ENCODE measurements at regions not wholly inside any gene's neighbourhood (a gene's known extent, or its start where the extent isn't known, plus 50 kb on each side); places are given as distances from the start of the nearest gene placed in this dataset.
"Not testable (repeated sequence)": the region's sequence is repeated elsewhere in the genome, so short reads cannot be mapped to it uniquely, and the experiment has no call there.

DNA sequence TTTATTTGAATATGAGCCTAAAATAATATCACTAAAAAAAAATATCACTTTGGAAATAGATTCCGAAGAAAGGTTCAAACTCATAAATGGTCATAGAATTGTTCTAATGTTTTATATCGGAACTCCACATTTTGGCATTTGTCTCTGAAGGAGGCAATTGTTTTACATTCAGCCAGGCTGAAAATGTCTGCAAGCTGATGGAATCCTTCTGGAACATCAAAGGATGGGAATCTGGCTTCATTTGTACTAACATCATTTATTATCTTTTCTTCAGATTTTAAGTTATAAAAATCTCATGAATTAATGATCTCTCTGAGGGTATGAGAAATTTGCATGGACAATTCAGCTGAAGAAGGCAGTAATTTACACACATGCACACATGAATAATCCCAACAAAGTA lies 251.4 kb upstream of the RGMA start:
- no peak for DNase-seq

DNA sequence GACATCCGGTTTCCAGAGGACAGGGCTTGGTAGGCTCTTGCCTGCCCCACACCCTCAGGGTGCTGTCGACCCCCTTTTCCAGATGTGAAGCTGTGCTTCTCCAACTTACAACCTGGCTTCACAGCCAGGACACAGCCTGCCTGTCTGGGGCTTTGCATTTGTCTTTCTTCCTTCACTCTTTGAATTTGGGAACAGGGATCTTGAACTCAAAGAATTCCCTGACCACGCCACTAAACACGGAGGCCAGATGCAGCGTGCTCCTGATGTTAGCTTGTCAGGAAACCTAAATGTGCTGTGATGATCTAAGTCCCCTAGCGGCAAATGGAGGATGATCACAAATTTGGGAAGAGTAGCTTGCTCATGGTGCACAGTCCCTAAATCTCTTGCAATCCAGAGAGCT lies 244.8 kb upstream of the RGMA start:
- DNase-seq = no peak

DNA sequence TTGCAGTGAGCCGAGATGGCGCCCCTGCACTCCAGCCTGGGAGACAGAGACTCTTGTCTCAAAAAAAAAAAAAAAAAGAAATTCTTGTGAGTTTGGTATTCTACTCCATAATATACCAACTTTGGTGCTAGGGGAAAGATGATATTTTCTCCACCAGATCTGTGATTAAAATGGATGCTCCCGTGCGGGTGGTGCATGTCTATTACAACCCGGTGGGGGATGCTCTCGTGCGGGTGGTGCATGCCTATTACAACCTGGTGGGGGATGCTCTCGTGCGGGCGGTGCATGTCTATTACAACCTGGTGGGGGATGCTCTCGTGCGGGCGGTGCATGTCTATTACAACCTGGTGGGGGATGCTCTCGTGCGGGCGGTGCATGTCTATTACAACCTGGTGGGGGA lies 244.1 kb upstream of the RGMA start:
- not testable (repeated sequence) for DNase-seq

DNA sequence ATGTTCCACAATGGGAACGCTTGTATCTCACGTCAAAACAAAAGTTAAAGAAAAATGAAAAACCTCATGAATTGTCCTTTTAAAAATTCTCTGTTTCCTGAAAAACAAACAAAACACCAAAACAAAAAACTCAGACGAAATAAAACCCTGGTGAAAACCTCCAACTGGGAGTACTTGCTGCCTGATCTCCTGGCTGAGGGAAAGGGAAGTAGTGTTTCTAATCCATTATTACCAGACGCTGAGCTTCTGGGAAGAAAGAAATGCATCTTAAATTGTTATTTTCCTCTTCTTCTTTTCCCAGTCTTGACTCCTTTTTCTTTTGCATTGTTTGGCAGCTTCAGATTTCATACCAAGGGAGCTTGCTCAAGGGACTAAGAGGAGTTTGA lies 243.2 kb upstream of the RGMA start:
- DNase-seq = no peak

DNA sequence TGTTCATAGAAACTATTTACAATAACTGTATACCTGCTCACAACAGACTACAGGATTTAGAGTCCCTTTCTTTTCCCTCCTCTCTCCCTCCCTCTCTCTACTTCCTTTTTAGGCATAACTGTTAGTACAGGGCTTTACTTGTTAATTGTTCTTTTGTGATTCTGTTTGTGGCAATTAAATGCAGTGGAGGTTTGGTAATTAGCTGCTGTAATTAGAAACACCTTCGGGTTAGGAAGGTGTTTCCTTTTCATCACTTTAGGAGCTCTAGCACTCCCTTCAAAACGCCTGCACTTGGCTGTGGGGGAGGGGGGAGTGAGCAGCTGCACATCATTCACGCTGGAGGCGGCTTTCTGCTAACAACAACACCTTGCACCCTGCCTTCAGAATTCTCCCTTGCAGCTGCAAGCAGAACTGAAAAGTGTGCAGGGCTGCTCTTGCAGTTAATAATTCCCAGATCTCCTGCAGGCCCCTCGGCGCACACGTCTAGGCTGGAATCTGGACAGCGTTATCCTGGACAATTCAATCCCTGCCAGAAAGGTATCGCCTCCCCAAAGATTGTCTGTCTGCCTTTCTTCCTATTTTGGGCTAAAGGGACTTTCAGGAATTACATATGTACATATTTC lies 242.6 kb upstream of the RGMA start:
- no peak for DNase-seq

DNA sequence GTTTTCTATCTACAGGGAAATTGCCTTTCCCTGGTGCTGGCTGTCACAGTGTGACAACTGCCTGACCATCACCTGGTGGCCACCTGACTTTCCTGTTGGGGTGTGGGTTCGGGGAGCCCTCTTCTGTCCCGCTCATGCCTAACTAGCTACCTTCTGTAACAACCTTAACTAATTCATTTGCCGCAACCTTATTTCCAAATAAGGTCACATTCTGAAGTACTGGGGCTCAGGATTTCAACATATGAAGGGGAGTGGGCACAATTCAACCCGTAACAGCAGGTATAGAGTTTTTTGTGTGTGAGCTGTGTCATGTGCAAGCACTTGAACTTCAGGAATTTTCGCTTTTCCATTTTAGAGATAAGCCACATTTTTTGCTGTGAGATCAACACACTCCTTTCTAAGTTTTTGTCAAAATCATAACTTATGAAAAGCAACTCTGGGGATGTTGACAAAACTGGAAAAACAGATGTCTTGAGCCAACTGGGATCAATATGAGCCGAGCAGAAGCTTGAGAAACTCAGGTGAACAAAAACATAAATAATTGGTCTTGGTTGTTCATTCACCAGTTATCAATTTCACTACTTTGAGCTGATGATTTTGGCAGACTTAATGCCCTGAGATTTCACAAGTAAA lies 242.0 kb upstream of the RGMA start:
- no peak for DNase-seq

DNA sequence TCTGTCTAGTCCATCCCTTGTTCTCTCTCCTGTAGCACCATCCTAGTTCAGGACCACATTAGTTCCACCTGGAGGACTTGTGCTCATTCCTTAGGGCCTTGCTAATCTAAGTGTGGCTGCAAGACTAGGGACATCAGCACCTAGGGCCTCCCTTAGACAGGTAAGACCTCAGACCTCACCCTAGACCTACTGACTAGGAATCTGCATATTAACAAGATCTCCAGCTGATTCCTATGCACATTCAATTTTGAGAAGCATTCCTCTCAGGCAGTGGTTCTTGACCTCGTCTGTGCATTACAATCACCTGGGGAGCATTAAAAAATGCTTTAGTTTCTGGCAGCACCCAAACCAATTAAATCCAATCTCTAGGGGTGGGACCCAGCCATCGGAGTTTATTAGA lies 238.4 kb upstream of the RGMA start:
- DNase-seq = no peak

DNA sequence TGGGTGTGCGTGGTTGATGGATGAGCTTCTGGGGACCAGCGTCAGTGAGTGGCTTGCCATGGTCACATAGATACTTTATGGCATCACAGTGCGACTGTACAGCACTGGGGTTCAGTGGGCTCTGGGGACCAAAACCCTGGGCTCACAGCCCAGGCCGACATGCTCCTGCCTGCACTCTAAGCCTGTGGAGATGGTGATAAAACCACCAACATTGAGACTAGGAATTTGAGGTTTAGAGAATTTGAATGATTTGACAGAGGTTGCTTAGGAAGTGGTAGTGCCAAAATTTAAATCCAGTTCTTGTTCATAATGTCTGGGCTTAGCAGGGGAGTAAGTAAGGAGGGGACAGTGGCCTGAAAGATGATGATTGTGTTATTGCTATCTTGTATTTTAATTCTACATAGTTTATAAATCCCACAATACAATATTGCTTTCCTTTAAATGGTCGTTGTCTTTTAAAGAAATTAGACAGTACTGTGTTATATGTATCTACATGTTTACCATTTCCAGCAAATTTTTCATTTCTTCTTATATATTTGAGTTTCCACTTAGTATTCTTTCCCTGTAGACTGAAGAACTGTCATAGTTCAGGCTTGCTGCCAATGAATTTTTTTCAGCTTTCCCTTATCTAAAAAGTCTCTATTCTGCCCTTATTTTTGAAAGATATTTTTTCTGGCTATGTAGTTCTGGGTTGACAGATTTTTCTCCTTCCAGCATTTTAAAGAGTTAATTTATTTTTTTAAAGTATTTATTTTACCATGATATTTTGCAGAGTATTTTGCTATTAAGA lies 235.4 kb upstream of the RGMA start:
- no peak for DNase-seq

DNA sequence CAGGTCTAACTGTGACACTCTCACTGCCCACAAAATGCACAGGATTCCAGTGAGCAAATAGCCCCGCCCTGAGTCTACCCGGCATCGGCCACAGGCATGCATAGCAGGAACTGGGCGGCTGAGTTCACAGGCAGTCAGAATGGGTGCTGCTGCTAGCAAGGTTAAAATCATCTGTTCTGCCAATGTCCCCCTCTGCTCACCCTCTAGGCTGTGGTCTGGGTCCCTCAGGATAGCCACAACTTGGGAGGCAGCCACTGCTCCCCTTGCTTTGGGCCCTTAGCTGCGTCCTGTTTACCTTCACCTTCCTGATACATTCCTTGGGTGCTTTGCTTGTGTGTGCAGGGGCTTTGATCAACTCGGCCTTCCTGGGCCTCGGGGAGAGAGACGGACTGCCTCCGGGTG lies 232.9 kb upstream of the RGMA start:
- no peak for DNase-seq

DNA sequence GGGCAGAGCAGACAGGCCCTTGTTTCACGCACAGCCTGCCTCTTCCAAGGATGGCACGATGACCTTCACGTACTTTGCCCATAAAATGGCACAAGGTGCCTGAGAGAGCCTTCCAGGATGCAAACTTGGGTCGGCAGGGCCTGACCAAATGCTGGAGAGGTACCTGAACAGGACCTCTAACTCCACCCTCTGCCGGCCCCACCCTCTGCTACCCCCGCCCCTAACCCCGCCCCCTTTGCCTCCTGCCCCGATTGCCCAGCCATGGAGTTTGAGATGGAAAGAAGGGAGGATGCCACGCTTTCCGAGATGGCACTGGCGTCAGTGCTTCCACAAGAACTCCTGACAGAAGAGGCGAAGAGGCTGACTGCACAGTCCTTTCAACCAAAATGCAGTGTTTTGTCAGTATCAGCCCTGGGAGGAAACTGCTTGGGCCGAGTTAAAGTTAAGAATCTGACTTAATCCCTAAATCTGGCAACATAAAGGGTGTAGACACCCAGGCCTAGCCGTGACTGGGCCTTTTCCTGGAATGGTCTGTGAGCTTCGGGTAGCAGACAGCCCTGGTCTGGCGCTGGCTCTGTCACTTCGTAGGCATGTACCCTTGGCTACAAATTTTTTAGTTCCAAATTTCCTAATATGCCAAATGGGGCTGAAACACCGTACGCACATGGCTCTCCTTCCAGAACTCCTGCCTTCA lies 230.3 kb upstream of the RGMA start:
- DNase-seq = no peak

DNA sequence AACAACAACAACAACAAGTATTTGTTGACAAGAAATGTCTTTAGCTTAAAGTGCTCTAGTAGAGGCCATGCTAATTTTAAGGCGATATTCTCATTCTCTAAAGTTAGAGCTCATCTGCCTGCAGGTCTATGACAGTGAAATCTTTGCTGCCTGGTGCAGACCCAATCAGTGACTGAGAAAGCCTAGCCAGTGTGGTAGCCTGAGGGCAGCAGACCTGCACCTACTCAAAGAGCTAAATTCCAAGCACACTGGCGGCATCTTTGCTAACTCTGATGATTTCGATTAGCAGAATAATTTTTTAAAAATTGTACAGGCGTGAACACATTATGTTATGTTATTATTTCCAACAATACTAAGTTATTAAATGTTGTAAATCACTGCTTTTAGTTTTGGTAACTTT lies 228.8 kb upstream of the RGMA start:
- no peak for DNase-seq

DNA sequence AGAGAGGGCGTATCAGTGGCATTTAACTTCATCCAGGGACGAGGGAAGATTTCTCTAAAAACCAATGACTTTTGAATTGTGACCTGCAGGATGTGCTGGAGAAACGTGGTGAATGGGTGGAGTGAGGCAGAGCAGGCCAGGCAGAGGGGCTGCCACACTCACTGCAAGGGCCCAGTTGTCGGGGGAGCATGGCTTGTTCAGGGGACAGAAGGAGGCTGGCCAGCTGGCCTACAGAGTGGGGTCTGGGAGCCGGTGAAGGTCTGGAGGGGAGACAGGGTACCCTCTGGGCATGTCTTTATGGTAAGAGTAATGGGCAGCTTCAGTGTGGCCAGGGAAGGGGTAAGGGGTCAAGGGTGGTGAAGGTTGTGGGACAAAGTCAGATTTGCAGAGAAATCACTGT lies 225.2 kb upstream of the RGMA start:
- no peak for DNase-seq

DNA sequence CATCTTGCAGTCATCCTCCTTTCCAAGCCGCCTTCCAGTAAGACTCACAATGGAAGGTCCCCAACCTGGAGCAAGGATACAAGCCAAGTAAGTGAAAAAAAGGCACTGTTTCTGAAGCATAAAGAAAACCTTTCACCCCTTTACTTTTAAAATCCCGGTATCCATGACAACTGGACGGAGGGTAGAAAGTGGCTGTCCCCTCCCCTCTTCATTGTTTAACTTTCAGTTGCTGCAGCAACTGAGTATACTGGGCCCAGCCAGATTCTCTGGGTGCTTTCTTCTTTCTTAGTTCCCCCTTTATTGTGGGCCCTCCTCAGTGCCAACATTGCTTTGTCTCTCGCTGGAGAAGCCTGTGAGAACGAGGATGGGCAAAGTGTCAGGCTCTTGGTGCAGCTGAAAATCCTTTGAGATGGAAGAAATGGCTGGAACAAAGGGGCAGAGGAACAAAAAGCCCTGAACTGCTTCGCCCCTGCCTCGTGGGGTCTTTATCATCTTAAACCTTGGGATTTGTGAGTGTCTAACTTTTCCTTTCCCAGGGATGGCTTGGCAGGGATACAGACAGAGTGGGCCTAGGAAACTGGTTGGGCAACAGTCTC lies 224.0 kb upstream of the RGMA start:
- DNase-seq = no peak

DNA sequence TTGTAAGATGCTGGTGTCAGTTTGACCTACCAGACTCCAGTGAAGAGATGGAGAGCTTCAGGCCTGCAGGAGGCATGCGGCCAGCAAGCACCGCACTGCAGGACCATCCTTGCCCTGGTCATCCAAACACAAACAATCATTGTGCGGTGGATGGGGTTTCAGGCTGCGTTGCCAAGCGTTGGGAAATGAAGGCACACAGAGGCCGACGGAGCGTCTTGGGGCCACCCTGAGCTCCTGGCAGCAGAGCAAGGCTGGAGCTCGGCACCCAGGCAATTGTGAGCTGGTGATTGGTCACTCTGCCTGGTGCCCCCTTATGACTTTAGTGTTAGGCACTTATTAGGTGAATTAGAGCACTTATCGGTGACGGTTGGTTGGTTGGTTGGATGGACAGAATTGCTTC lies 222.6 kb upstream of the RGMA start:
- no peak for DNase-seq

DNA sequence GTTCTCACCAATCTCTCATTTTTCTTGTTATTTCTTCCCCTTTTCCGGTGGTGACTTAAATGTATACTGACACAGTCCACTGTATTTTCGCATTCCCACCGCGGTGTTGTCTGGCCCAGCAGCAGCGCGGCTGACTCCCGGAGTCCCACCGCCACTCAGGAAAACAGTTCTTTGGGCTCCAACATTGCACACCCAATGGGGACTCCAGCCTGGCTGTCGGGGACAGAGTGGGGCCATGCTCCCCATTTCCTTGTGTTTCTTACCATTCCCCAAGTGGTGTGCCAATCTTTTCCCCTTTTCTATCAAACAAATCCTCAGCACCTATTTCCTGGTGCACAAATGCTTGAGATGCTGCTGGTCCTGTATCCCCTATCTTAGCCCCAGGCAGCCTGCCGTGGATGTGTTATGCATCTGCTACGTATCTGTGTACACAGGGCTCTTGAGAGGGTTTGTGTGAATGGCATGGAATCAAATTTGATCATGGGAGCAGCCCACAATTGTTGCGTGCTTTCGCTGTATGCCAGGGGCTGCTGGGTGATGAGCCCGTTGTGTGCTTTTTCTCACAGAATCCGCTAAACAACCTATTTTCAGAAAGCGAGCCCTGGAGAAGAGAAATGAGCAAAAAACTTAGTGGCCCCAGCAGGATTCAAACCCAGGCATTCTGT lies 219.1 kb upstream of the RGMA start:
- no peak for DNase-seq

DNA sequence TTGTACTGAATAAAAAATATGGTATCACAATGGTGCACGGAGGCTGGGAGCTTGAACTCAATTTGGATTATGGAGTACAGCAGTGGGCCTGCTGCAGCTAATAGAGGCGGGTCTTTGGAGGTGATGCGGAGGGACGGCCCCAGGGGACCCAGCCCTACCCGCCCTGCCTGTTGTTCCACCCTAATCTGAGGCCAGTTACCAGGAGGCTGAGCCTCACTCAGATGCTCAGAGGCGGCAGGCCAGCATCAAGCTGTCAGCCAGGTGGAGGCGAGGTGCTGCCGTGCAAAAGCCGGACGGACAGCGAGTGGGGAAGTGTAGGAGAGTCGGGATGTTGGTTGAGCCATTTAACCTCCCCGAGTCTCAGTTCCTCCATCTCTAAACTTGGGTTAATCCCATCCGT lies 218.5 kb upstream of the RGMA start:
- DNase-seq = no peak

DNA sequence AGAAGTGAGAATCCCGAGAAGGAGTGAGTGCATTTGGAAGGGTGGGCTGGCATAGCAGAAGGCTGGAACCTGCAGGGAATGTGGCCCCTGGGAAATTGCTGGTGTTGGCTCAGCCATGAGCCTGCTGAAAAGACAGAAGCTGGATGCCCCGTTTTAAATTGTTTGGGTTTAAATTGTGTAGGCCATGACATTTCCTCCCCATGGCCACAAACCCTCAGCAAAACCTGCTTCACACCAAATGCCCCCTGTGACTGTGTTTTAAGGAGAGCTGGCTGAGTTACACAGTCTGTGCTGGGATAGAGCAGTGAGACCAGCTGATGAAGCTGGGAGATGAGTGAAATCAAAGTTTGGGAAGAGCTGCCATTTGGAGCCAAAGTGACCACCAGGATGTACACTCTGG lies 216.3 kb upstream of the RGMA start:
- no peak for DNase-seq

DNA sequence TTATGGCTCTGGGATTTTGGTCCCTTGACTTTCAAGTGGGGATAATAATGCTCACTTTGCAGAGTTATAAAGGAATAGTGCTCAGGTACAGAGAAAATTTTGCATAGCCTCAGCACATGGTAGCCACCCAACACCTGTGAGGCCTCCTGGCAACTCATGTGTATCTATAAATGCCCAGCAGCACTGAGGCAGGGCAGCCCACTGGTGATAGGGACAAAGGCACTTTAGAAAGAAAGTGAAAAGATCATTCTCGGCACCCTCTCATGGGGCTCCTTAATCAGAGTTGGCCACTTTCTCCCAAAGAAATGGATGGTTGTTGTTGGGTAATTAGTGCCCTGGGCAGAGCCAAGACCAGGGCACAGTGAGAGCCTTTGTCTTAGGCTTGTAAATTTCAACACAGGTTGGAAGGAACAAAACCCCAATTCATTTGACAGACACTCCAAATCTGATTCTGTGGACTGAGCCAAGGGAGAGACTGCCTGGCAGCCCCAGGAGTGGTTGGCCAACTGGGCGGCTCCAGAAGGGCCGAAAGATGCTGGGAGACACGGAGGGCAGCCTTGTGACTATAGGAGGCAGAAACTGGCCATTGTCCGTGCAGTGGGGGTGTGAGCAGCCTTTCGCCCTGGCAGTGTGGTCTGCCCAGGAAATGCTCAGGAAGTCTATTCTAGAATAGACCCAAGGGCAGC lies 213.2 kb upstream of the RGMA start:
- DNase-seq = no peak

DNA sequence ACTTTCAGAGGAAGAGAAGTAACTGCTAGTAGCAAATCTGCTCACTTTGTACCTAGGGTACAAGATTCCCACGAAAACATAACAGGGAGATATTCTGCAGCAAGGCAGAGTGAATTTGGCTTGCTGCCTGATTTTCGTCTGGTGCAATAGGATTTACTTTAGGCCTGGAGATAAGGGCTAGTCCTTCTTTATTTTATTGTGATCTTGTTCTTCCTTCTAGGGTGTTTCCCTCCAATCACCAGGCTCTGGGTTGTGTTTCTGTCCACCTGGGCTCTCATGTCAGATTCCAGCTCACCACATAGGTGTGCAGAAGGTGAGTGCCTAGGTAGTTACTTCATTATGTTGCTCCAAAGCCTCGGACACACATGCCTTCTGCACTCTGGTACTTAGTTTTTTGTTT lies 211.8 kb upstream of the RGMA start:
- no peak for DNase-seq

DNA sequence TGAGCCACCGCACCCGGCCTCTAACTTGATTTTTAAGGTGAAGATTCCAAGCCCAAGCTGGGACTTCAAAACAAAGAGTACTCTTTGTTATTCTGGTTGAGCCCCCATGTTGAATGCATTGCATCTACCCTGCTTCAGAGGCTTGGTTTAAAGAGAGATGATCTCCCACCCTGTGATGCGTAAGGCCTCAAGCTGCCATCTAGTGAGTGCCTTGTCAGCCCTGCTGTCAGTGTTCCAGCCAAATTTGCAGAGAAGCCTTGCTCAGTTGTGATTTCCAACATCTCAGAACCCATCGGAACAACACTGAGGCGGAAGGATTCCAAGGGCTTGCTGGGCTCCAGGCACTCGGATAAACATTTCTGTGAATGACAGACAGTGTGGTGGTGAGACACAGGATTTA lies 210.7 kb upstream of the RGMA start:
- no peak for DNase-seq

DNA sequence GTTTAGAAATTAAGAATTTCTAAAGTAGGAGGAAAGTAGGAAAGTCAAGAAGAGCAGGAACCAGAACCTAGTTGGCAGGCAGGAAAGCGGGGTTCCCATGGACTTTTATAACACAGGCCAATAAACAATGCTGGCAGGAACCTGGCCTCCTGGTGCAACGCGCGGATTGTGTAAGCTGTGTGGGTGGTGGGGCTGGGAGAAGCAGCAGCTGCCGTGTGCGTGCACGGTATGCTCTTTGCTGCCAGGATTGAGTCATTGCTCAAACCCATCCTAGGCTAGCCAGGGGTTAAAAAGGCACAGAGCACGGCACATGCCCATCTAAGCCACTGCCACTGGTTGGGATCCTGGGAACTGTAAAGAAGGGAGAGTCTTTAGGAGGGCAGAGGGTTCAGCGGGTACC lies 209.9 kb upstream of the RGMA start:
- DNase-seq = no peak

DNA sequence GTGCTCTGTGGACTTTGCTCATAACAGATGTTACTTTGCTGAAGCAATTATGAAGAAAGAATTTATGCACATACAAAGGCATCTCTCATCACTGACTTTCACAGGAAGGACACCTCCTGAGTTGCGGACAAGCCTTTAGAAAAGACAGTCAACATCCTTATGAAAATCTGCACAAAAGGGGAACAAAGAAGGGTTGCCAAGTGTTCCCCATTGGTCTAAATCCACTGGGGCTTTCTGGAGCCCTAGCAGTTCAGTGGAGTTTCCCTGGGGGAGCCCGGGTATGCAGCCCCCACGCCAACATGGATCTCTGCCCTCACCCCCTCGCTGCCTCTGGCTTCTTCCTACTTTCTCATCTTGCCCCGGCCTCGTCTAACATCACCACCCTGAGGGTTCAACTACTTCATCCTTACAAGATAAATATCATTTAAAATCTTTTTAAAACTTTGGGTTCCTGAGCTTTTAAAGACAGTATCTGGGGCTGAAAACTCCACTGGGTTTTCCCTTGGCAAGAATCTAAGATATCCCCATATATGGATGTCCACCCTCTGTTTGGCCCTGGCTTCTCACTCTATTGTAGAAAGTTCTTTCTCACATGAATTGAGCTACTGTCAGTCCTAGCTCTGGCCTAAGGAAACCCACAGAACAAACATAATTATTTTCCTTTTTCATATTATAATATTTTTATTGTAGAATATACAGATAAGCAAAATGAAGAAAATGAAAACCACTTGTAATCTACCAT lies 207.9 kb upstream of the RGMA start:
- no peak for DNase-seq
